ENCODE measurements at regions not wholly inside any gene's neighbourhood (a gene's known extent, or its start where the extent isn't known, plus 50 kb on each side); places are given as distances from the start of the nearest gene placed in this dataset.

DNA sequence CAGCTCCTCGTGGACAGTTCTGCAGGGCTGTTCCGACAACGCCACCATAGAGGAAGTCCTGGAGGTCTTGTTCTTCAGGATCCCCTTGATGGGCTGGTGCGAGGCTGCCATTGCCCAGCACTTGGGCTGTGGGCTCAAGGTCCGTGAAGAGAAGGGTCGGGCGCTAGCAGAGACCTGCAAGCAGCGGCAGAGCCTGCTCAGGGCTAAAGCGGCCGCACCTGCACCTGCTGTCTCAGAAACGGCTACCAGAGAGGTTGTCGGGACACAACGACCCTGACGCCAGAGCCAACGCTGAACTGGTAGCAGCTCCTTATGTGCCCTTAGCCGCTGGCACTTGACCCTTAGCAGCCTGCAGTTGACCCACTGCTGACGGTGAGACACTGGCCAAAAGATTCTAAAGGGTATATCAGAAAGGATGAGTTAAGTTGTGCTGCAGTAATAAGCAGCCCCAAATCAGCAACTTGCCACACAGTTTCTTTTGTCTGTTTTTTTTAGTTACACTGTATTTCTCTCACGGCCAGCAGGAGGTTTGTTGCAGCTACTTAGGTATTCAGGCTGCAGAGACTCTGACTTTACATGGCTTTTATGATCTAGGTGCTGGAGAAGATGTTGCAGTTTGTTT, 55.5 kb upstream of the ST6GAL2 start:
- no peak for DNase-seq

DNA sequence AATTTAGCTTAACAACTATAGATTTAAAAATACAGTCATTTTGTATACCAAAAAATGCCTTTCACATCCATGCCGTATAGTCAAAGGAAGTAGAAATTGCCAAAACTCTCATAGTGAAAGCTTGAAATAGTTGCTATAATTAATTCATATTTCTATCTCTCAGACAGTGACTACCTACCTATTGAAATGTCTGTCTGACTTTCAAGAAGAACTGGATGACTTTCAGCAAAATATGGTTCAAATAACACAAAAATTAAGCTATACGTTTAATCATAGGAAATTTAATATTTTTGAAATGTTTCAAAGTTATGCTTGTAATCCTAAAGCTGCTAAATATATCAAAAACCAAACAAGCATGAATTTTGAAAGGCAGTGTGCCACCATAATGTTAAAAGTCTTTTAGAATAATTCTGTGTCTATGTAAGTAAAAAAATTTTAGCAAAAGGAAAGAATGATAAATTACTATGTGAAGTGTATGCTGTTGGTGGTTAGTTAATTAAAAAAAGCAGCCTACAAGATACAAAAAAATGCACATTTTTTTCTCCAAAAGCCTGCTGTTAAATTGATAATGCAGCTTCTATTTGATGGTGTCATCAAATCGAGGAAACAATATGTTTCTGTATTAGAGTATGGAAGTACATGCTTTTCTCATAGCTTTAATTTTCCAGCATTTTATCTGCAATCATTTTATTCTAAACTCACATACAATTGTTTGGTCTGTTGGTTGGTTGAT, 57.7 kb upstream of the ST6GAL2 start:
- no peak for DNase-seq

DNA sequence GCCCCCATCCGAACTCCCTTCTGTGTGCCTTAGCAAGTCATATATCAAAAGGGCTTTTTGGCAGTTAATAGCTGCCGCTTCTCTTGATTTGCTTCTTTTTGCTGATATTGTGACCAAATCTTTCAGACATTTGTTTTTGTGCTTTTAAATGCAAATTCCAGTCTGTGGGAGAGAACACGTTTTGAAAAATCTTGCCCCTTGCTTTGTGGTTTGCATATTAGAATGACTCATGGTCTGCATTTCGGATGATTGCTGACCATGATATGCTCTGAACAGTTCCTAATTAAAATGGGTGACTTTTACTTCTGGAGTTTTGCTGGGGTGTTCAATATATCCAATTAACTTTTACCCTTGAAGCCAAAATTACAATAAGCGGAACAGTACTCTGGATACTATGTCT, 58.2 kb upstream of the ST6GAL2 start:
- no peak for DNase-seq

- DNase-seq, result no peak
Measured at GRCh38 chr2:106948540-106948939, 62.6 kb upstream of the ST6GAL2 start.

- DNase-seq, result no peak
Measured at GRCh38 chr2:106953236-106953635, 67.3 kb upstream of the ST6GAL2 start.

GRCh38 chr2:106953779-106954178, 67.8 kb upstream of the ST6GAL2 start:
- DNase-seq, result no peak

DNA sequence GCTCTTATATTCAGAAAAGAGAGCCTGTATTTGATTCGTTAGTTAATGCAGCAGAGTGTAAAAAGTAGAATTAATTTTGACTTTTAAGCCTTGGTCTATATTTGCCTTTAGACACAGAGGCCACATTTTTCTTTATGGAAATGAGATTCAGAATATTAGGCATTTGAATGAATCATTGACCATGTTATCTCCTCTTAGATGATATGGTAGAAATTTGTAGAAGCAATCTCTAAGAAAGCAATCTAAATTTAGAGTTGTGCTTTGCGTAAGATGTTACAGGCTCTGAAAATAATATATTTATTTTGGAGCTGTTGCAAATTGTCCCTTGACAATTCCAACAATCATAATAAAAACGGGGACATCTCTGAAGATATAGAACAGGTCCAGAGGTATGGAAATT, 68.3 kb upstream of the ST6GAL2 start:
- no peak for DNase-seq

DNA sequence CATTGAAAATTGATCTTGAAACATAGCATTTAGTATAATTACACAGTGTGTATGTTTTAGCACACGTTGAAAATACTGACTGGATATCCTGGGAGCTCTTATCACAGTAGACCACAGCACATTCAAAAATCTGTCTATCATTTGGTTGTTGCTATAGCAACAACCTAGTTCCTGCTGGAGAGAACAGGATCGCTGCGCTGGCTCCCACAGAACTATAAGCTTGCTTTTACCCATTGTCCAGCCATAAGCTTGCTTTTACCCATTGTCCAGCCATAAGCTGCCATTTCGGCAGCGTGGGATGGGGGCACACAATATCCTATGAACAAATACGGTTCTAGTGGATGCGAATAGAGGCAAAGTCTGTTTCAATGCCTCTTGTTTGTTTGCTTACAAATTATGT, 70.4 kb upstream of the ST6GAL2 start:
- no peak for DNase-seq

GRCh38 chr2:106956879-106957278, 70.9 kb upstream of the ST6GAL2 start:
- DNase-seq, result no peak

DNA sequence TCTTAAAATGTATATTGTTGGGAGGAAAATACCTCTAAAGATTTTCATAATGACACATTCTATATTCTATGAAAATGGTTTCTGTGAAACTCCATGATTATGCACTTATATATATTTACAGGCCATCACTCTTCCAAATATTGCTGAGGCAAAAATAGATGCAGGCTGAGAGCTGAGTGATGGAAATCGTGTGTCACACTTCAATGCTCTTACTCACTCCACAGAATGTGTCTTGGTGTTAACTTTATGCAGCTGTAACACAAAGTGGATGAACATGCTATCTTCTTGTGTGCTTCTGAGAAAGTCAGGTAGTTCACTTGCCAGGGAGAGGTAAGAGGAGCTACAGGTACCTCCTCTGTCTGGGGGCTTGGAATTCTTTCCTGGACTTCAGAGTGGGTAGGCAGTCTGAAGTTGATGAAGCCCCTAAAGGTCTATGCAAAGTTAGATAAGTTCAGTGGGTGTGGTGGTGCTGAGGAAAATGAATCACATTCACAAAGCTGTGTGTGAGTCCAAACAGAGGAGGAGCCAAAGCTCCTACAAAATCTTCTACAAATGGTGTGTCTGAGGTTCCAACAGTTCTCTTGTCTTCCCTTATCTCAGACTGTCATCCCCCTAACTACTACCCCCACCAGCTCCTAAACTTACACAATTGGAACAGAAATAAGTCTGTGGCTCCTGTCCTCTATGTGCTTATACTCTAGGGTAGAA, 74.2 kb upstream of the ST6GAL2 start:
- DNase-seq, result no peak

DNA sequence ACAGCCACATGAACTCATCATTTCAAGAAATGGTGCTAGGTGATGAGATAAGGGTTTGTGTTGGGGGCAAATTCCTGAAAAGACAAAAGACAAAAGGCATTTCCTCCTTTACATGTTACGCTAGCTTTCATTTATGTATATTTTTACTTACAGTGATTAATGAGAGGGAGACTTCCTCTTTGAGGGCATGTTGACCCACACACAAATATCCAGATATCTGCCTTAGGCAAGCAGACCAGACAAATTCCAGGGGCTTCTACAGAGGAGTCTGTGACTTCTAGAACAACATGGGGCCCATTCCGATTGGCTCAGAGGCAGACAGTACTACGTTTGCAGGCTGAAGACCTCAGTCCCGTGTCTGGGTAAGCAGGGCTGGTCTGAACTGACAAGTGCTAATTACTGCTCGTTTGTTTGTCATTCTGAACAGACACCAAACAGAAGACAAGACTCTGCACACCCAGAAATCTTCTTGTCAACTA, 74.8 kb upstream of the ST6GAL2 start:
- DNase-seq, result no peak

GRCh38 chr2:106961328-106961727, 75.4 kb upstream of the ST6GAL2 start:
- DNase-seq, result no peak

- DNase-seq, result no peak
Measured at GRCh38 chr2:106963156-106963555, 77.2 kb upstream of the ST6GAL2 start.

- DNase-seq, result no peak
Measured at GRCh38 chr2:106963893-106964292, 77.9 kb upstream of the ST6GAL2 start.

DNA sequence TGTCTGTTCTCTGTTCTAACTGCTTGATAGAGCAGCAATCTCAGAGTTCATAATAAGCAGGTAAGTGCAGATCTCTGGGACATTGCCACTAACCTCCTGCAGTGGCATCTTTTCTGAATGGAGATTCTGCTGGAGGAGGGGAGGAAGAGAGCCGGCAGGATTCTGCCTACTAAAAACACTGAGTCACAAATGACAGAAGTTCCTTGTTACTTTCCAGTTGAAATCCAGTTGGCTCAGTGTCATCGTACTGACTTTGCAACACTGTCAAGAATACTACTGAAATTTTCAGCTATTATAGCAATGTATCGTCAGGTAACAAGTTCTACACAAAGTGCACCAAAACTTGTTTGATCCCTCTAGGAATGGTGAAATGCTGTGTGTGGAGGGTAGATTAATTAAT, 79.6 kb upstream of the ST6GAL2 start:
- no peak for DNase-seq

DNA sequence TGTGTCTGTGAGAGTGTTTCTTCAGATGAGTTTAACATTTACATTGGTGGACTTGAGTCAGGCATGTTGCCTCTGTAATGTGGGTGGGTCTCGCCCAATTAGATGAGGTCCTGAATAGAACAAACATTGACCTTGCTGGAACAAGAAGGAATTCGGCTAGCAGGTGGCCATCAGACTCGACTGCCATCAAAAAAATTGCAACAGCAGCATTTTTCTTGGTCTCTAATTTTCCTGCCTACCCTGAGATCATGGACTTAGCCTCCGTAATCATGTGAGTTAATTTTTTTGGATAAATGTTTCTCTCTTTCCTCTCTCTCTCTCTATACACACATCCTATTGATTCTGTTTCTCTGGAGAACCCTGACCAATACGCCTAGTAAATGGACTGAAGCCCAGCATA, 83.8 kb upstream of the ST6GAL2 start:
- no peak for DNase-seq

- no peak for DNase-seq
Measured at GRCh38 chr2:106970471-106971261, 84.7 kb upstream of the ST6GAL2 start.

GRCh38 chr2:106972782-106973181, 86.8 kb upstream of the ST6GAL2 start:
- DNase-seq, result no peak

DNA sequence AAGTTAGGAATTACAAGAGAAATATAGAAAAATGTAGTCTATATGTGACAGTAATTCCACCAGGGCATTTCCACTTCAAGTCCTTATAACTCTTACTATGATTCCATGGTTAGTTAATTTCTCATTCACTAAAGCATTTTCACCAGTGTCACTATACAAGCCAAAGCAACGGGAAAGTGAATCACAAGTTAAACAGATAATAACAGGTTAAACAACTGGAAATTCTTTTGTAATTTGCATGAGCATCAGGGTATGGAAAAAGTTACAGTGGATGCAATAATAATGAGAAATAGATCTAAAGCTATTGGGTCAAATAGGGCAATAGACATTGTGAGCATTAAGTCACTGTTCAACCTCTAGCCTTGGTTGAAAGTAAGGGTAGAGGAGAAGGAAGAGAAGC, 88.9 kb upstream of the ST6GAL2 start:
- DNase-seq, result no peak

GRCh38 chr2:106975641-106976040, 89.7 kb upstream of the ST6GAL2 start:
- no peak for DNase-seq

- no peak for DNase-seq
Measured at GRCh38 chr2:106976548-106976947, 90.6 kb upstream of the ST6GAL2 start.

- DNase-seq, result no peak
Measured at GRCh38 chr2:106977717-106978116, 91.8 kb upstream of the ST6GAL2 start.

- DNase-seq, result no peak
Measured at GRCh38 chr2:106978647-106979046, 92.7 kb upstream of the ST6GAL2 start.
